ENCODE measurements at regions not wholly inside any gene's neighbourhood (a gene's known extent, or its start where the extent isn't known, plus 50 kb on each side); places are given as distances from the start of the nearest gene placed in this dataset.

DNA sequence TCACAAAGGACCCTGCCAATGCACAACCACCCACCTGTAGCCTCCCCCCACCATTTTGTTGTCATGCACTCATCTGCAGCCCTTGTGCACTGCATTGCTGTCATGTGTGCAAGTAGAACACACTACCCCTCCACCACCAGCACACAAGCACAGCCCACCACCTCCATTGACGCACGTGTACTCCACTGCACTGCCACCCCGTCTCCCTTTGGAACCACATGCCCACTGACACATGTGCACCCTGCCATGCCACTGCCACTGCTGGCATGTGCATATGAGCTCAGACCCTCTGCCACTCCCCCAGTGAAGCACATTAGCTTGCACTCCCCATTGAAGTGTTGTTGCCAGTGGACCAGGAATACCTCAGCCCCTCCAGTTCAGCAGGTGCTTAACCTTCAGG lies 530.3 kb upstream of the ACO1 start:
- TF ChIP-seq, protein P1, sequence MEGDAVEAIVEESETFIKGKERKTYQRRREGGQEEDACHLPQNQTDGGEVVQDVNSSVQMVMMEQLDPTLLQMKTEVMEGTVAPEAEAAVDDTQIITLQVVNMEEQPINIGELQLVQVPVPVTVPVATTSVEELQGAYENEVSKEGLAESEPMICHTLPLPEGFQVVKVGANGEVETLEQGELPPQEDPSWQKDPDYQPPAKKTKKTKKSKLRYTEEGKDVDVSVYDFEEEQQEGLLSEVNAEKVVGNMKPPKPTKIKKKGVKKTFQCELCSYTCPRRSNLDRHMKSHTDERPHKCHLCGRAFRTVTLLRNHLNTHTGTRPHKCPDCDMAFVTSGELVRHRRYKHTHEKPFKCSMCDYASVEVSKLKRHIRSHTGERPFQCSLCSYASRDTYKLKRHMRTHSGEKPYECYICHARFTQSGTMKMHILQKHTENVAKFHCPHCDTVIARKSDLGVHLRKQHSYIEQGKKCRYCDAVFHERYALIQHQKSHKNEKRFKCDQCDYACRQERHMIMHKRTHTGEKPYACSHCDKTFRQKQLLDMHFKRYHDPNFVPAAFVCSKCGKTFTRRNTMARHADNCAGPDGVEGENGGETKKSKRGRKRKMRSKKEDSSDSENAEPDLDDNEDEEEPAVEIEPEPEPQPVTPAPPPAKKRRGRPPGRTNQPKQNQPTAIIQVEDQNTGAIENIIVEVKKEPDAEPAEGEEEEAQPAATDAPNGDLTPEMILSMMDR (conservative IDR thresholded peaks at IDR 0.05 in 1 of 2, IDR thresholded peaks at IDR 0.05 in 1 of 2; ENCODE audit: extremely low read depth in 1 of 2, insufficient read depth in 1 of 2, low read depth in 1 of 2, low read length in 2 of 2): no peak
- no peak for TF ChIP-seq EZH2 (IDR thresholded peaks at IDR 0.05; ENCODE audit: borderline replicate concordance, low read length)

All from mammary epithelial cell (primary cell).